ENCODE measurements at regions not wholly inside any gene's neighbourhood (a gene's known extent, or its start where the extent isn't known, plus 50 kb on each side); places are given as distances from the start of the nearest gene placed in this dataset.

DNA sequence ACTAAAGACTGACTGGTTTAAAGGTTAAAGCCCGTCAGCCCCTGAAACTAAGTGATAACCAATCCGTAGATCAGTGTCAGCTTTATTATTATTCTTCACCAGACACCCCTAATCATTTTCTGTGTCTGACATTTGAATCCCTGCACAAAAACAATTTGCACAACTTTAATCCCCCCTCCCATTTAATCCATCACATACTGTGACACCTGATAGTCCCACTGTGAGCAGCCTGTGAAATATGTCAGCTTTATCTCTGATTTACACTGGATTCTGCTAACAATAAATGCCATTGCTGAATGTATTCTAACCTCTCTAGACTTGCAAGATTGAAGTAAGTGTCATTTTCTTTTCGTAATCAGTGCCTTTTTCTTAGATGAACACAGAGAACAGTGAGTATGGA is 2089.0 kb upstream of the RAG2 start:
- Histone ChIP-seq H3K9me3 (replicated peaks) (no peaks in the 10 kb centered on the region), H3K27ac (replicated peaks) (no peak overlapping the region), H3K27me3 (ENCODE audit: low read depth) (no peaks in the 10 kb centered on the region), H3K4me1 (no peaks in the 10 kb centered on the region), H3K4me3 (no peak overlapping the region), H3K36me3 (no peaks in the 10 kb centered on the region)
- no peak for DNase-seq
- TF ChIP-seq, protein P1, sequence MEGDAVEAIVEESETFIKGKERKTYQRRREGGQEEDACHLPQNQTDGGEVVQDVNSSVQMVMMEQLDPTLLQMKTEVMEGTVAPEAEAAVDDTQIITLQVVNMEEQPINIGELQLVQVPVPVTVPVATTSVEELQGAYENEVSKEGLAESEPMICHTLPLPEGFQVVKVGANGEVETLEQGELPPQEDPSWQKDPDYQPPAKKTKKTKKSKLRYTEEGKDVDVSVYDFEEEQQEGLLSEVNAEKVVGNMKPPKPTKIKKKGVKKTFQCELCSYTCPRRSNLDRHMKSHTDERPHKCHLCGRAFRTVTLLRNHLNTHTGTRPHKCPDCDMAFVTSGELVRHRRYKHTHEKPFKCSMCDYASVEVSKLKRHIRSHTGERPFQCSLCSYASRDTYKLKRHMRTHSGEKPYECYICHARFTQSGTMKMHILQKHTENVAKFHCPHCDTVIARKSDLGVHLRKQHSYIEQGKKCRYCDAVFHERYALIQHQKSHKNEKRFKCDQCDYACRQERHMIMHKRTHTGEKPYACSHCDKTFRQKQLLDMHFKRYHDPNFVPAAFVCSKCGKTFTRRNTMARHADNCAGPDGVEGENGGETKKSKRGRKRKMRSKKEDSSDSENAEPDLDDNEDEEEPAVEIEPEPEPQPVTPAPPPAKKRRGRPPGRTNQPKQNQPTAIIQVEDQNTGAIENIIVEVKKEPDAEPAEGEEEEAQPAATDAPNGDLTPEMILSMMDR (IDR thresholded peaks at IDR 0.05; ENCODE audit: borderline replicate concordance), result no peak
- intact Hi-C loops (cut with micrococcal nuclease), result no loop called here

- TF ChIP-seq, protein P1 (IDR thresholded peaks at IDR 0.05; ENCODE audit: borderline replicate concordance), result no peak
- Histone ChIP-seq H3K4me3 (no peak overlapping the region), H3K36me3 (no peaks in the 10 kb centered on the region), H3K27ac (replicated peaks) (no peak overlapping the region), H3K9me3 (replicated peaks) (no peaks in the 10 kb centered on the region), H3K27me3 (ENCODE audit: low read depth) (no peaks in the 10 kb centered on the region), H3K4me1 (no peaks in the 10 kb centered on the region)
- intact Hi-C loops (cut with micrococcal nuclease), result no loop called here
- DNase-seq, result no peak
These were observed 2085.4 kb upstream of the RAG2 start for GRCh38 chr11:38683484-38683883.

DNA sequence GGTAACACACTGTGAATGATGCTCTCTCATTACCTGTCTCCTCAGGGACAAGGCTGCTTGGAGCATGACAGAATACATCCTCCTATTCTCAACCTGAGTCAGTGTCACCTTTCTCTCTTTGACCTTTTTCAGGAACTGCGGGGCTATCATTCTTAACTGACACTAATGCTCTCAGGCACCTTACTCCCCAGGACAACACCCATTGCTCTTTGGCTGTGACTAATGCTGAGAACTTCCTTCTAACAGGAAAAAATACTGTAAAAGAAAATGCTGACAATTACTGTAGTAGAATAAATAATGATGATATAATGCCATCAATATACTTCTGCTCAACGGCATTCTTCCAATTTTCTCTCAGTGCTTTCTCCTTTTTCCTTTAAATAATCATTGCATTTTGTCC is 2082.7 kb upstream of the RAG2 start:
- Histone ChIP-seq H3K4me3 (no peak overlapping the region), H3K36me3 (no peaks in the 10 kb centered on the region), H3K9me3 (replicated peaks) (no peaks in the 10 kb centered on the region), H3K27me3 (ENCODE audit: low read depth) (no peaks in the 10 kb centered on the region), H3K4me1 (no peaks in the 10 kb centered on the region), H3K27ac (replicated peaks) (no peak overlapping the region)
- TF ChIP-seq, protein P1 (IDR thresholded peaks at IDR 0.05; ENCODE audit: borderline replicate concordance), result no peak
- intact Hi-C loops (cut with micrococcal nuclease), result no loop called here
- DNase-seq, result no peak

DNA sequence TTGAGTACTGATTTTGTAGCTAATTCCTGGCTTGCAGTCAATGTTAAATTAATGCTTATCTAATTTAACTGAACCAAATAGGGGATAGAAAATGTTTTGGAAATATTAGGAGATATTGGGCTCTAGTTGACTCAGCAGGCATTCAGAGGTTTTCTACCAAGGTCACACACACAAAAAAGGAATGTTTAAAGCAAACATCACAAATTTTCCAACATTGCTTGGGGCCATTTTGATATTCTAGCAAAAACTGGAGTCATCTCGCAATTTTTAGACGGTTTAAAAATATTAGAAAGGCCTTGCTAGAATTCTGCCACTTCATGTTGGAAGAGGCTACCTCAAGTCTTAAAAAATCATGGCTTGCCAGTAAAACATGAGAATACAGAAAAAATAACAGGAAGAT is 2082.1 kb upstream of the RAG2 start:
- no peaks in the 10 kb centered on the region for H3K4me1 ChIP-seq
- TF ChIP-seq, protein P1 (IDR thresholded peaks at IDR 0.05; ENCODE audit: borderline replicate concordance), result no peak
- H3K27me3 ChIP-seq (ENCODE audit: low read depth), result no peaks in the 10 kb centered on the region
- DNase-seq, result no peak
- H3K27ac ChIP-seq (replicated peaks), result no peak overlapping the region
- H3K9me3 ChIP-seq (replicated peaks), result no peaks in the 10 kb centered on the region
- intact Hi-C loops (cut with micrococcal nuclease), result no loop called here
- H3K36me3 ChIP-seq, result no peaks in the 10 kb centered on the region
- no peak overlapping the region for H3K4me3 ChIP-seq

DNA sequence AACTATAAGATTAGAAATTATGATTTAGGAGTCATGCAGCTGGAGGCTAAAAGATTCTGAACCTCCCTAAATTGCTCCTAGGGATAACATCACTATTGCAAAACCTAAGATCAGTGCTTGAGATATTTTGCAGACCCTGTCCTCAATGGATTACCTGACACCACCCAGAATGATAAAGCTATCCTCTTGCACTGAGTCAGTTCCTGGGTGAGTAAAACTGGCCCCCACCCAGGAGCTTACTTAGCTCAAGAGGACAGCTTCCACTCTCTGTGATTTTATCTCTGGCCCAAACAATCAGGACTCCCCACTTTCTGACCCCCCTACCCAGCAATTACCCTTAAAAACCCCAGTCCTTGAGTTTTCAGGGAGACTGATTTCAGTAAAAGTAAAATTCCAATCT is 2074.4 kb upstream of the RAG2 start:
- Histone ChIP-seq H3K27ac (replicated peaks) (no peak overlapping the region), H3K27me3 (ENCODE audit: low read depth) (no peaks in the 10 kb centered on the region), H3K9me3 (replicated peaks) (peaks cover 17% of the 10 kb centered on the region), H3K36me3 (no peaks in the 10 kb centered on the region), H3K4me3 (no peak overlapping the region), H3K4me1 (no peaks in the 10 kb centered on the region)
- no peak for DNase-seq
- intact Hi-C loops (cut with micrococcal nuclease), result no loop called here
- TF ChIP-seq, protein P1 (IDR thresholded peaks at IDR 0.05; ENCODE audit: borderline replicate concordance), result no peak

DNA sequence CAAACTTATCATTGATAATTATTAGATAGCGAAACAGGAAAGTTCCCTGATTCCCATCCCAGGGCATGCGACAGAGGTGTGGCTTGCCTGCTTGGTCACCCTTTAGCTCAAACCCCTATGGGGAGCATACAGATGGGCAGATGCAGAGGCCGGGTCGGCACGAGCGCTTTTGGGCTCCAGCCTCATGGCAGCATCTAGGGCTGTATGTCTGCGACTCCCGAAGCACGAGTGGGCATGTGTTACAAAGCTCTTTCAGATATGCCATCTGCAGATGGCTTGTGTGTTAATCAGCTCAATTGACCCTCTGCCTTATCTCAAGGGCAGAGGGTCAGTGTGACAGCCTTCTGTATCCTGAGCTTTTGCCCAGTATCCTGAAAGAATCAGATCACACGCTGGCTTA is 2069.3 kb upstream of the RAG2 start:
- Histone ChIP-seq H3K9me3 (replicated peaks) (peaks cover 7% of the 10 kb centered on the region), H3K4me1 (no peaks in the 10 kb centered on the region), H3K27ac (replicated peaks) (no peak overlapping the region), H3K27me3 (ENCODE audit: low read depth) (no peaks in the 10 kb centered on the region), H3K4me3 (no peak overlapping the region), H3K36me3 (no peaks in the 10 kb centered on the region)
- DNase-seq, result no peak
- TF ChIP-seq, protein P1 (IDR thresholded peaks at IDR 0.05; ENCODE audit: borderline replicate concordance), result no peak
- intact Hi-C loops (cut with micrococcal nuclease), result no loop called here

Data from left ventricle myocardium inferior (tissue), 1 donor.